HG02970 (cell line): ENCODE measurements at regions not wholly inside any gene's neighbourhood (a gene's known extent, or its start where the extent isn't known, plus 50 kb on each side); places are given as distances from the start of the nearest gene placed in this dataset.

Source experiments
- ATAC-seq: cut with Tn5 transposase; IDR thresholded peaks from one replicate; pipeline ENCODE4 v1.9.1; 2021; ENCODE audit warnings: mild to moderate bottlenecking, moderate library complexity, moderate number of reproducible peaks; ENCODE audit not compliant: unreplicated experiment, low FRiP score

DNA sequence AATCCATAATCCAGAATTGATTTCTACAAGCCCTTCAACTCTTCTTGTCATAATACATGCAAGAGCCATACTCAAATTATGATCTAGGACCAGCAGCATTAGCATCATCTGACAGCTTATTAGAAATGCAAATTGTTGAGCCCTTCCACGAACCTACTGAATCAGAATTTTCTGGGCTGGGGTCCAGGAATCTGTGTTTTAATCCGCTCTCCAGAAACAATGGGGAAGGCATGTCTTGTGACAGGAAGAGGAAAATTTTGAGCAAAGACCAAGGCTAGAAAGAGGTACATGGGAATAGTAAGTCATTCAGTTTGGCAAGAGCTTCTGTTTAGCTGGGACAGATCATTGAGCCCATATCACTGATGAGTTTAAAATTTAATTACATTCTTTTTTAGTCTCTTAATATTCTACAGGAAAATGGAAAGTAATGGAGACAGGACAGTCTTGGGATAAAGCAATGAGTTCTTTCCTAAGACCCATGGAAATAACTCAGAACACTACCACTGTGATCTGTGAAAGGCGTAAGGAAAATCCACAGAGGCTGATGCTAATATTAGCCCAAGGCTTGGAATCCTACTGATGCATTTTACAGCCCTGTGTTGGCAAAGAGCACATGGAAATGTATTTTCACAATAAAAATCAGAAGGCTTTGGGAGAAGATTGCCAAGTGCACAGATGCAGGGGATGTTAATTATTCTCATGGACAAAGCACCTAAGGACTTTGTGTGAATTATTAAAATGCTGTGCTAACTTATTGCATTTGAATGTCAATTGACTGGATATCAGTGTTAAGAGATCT, 73.7 kb upstream of the STK32A start:
- no peak for ATAC-seq

DNA sequence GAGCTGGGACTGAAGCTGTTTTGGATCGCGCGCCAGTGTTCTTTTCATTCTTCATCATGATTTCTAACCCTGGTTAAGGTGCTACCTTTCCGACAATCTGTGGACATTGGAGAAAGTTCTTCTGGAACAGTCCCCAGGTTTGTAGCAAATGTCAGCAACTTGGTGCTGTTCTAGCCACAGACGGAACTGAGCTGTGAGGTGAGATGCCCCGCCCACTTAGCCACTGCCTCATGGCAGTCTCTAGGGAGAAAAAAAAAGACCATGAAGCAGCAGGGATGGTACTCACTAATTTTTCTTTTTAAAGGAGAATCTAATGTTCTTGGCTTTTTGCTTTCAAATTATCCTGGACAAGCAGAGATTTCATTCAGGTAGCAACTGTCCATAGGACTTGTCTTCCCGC, 72.1 kb upstream of the STK32A start:
- no peak for ATAC-seq

DNA sequence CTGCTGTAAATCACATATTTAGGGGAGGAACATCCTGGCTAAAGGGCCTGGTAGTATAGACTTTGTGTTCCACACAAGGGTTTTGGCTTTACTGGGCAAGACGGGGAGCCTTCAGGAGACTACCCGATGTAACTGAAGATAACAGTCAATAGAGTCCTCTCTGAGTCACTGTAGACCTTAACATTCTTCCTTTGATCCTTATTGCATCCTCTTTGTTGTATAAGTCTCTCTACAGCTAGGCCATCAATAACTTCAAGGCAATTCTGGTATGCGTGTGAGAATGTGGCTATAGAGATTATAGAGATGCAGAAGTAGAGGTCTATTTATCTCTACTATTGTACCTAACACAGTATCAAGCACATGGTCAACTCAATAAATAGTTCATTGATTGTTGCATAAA, 67.3 kb upstream of the STK32A start:
- no peak for ATAC-seq

DNA sequence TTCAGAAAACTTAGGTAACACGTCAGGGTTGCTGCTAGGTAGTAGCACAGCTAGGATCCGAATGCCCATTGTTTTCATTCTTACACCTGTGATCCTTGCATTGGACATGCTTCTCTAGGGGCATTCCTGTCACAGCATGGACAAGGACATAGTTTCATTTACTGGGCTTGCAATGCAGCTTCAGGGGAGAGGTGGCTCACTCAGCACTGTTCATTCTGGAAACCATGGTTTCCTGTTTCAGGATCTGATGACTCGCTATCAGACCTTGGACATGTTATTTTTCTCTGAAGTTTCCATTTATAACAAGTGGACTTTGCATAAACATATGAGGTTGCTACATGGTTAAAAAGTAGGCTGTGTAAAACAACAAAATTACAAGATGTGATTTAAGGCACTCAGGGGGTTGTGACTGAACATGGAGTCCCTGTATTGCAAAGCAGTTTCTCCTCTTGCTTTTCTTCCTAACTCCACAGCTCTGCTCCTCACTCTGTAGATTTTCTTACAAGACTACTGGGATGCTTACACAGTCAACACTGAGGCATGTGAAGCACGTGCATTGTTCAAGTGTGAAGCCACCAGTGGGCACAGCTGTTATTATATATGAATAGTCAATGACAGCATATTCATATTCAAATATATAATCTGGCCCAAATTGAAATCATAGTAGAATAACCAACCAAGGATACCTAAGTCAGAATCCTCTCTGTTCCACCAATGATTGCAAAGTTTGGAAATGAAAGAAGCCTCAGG, 66.1 kb upstream of the STK32A start:
- ATAC-seq, result no peak

- ATAC-seq, result peak; percentile 60
Observed at GRCh38 chr5:147169399-147169798, 65.4 kb upstream of the STK32A start.

GRCh38 chr5:147169901-147170300, 64.9 kb upstream of the STK32A start:
- peak; percentile 30 for ATAC-seq

DNA sequence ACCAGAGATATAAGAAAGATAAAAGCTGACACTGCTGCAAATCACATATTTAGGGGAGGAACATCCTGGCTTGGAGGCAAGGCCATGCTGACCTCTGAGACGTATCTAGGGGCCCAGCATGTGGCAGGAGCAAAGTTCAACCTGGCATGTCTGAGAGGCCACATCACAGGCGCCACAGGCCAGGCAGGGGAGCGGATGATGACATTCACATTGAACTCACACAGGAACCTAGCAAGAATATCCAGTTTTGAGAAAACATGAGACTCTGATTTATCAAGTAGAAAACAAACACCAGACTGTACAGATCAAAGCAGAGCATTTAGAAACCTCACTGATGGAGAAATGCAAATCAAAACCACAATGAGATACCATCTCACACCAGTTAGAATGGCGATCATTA, 64.2 kb upstream of the STK32A start:
- peak; percentile 66 for ATAC-seq

DNA sequence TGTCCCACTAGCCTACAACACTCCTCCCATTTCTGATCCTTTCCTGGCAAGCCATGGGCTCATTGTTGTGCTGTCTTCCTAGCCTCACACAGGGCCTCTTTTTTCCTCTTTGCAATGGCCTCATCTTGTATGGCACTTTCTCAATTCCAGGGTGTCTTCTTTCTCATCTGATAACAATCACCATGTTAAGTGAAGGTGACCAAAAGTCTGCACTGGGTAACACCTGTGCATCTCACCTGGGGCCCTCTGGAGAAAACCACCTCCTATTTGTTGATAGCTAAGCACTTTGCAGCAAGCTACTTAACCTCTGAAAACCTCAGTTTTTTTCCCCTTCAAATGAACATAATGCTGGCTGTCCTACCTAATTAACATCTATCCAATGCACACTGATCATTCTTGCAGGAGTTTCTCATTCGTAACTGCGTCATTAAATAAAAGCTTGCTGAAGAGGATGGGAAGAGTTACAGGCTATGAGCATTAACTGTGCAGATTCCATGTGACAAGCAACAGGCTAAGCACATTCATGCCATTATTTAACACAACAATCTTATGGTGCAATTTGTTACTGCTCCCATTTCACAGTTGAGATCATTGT, 60.1 kb upstream of the STK32A start:
- ATAC-seq, result no peak

- ATAC-seq, result no peak
Observed at GRCh38 chr5:147175516-147176097, 59.2 kb upstream of the STK32A start.

DNA sequence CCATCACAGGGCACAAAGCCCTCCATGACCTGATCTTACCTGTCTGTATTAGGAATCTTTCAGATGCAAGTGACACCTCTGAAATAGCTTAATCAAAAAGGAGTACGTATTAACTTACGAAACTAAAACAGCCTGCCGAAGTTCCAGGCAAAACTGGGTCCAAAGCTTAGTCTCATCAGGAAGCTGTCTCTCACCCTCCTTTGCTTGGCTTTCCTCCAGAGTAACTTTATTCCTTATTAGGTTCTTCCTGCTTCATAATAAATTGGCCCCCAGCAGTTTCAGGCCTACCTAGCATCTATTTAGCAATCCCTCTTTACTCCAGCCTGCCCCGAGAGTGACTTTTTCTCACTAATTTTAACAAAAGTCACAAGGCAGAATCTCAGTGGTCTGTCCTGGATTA, 58.4 kb upstream of the STK32A start:
- ATAC-seq, result no peak

DNA sequence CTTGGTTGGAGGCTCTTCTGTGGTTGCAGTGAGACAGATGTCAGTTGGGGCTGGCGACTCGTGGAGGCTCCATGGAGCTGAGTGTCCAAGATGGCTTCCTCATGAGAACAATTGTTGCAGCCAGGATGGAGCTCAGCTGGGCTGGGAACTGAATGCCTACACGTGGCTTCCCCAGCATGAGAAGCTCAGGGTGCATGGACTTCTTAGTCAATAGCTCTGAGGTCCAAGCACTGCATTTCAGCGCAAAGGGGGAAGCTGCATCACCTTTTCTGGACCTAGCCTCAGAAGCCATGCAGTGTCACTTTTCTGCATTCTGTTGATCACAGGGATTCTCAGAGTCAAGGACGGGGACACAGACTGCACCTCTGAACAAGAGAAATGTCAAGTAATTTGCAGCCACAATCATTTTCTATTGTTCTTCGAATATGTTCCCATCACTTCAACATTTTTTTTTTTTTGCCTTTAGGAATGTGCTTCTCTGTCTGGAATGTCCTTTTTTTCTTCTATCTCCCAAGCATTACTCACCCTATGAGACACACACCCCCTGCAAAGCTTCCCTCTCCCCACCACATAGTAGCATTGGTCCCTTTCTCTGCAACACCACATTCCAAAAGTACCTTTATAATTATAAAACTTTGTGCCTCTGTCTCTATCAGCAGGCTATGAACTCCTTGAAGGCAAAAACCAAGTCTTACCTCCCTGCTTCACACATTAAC, 57.5 kb upstream of the STK32A start:
- ATAC-seq, result no peak

DNA sequence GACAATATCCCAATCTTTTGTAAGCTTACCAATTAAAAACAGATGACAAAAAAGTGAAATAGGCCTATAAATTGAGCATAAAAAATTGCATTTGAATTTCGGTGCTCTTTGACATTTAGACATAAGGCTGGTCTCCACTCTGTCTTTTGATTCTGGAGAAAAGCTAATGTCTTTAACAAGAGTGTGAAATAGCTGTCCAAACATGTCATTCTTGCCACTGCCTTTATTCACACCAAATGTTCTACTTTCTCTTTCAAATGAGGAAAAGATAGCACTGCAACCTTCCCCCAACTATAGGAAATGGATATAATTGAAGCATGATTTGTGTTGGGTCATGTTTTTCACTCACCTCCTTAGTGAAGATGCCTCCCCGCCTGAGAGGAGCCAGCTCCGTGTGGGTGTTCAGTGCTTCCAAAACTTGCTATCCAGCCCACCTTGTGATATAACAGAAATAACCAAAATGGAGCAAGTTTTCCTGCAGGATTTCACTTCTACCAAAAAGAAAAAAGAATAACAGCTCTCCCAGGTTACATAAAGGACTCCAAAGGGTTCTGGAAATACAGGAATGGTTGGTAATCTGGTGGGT, 55.2 kb upstream of the STK32A start:
- no peak for ATAC-seq

- ATAC-seq, result no peak
Observed at GRCh38 chr5:147180751-147181150, 54.1 kb upstream of the STK32A start.
